A673 (cell line): ENCODE measurements at regions not wholly inside any gene's neighbourhood (a gene's known extent, or its start where the extent isn't known, plus 50 kb on each side); places are given as distances from the start of the nearest gene placed in this dataset.

Source experiments
- BruUV-seq: library from RNA; stranded (reverse); fragments of 400-500 nt; replicated peaks from 2 replicates; lab custom pipeline; 2021; lab: Mats Ljungman, UMichigan
- CTCF ChIA-PET: fragments of 300-600 bp; sonication (Branson Sonifier 250); formaldehyde crosslinking; loops from one replicate; lab custom pipeline; 2022; ENCODE audit warnings: antibody characterized with exemption; lab: Charles Lee
- POLR2A ChIA-PET: fragments of 300-600 bp; sonication (Branson Sonifier 250); formaldehyde crosslinking; loops from one replicate; lab custom pipeline; 2022; ENCODE audit warnings: antibody characterized with exemption; ENCODE audit not compliant: low non-redundant PET; lab: Charles Lee
- DNase-seq: peaks from one replicate; pipeline ENCODE4 v3.0.0-alpha.2; 2015; ENCODE audit warnings: low spot score
- H3K27ac ChIP-seq: fragments of 200-600 bp; sonication (generic); 2 replicates; pipeline ENCODE4 v1.5.1; 2016; ENCODE audit warnings: mixed run types, low read depth, mild to moderate bottlenecking, mixed read lengths, antibody characterized with exemption, low read length; ENCODE audit not compliant: poor library complexity, severe bottlenecking
- H3K27me3 ChIP-seq: fragments of 200-600 bp; sonication (generic); replicated peaks from 2 replicates; pipeline ENCODE4 v1.6.1; 2017; ENCODE audit warnings: mixed run types, low read depth, mild to moderate bottlenecking, mixed read lengths, antibody characterized with exemption, low read length; ENCODE audit not compliant: insufficient read depth, poor library complexity
- H3K36me3 ChIP-seq: fragments of 200-600 bp; sonication (generic); 2 replicates; pipeline ENCODE4 v1.6.1; 2016; ENCODE audit warnings: mixed run types, mild to moderate bottlenecking, mixed read lengths, antibody characterized with exemption, low read length; ENCODE audit not compliant: insufficient read depth, poor library complexity, severe bottlenecking
- H3K4me1 ChIP-seq: fragments of 200-600 bp; sonication (generic); 2 replicates; pipeline ENCODE4 v1.6.1; 2017; ENCODE audit warnings: mixed run types, mild to moderate bottlenecking, mixed read lengths, antibody characterized with exemption, low read length; ENCODE audit not compliant: insufficient read depth, poor library complexity, severe bottlenecking
- H3K4me3 ChIP-seq: fragments of 200-600 bp; sonication (generic); 2 replicates; pipeline ENCODE4 v1.5.1; 2016; ENCODE audit warnings: low read depth, mixed run types, mild to moderate bottlenecking, mixed read lengths, low read length; ENCODE audit not compliant: poor library complexity, severe bottlenecking
- H3K9me3 ChIP-seq: fragments of 200-600 bp; sonication (generic); 2 replicates; pipeline ENCODE4 v1.6.1; 2016; ENCODE audit warnings: mixed run types, low read depth, mild to moderate bottlenecking, mixed read lengths, antibody characterized with exemption, low read length; ENCODE audit not compliant: poor library complexity, severe bottlenecking
- EZH2 ChIP-seq: fragments of 200-600 bp; sonication (generic); IDR thresholded peaks from 2 replicates; pipeline ENCODE4 v1.6.1; 2017; ENCODE audit warnings: borderline replicate concordance, low read depth, mild to moderate bottlenecking, mixed read lengths, antibody characterized with exemption, low read length; ENCODE audit not compliant: poor library complexity, severe bottlenecking
- intact Hi-C: fragments of 100-400 bp; cut with micrococcal nuclease; formaldehyde crosslinking; loops from one replicate; pipeline ENCODE4 v1.10.0; 2022; ENCODE audit not compliant: unreplicated experiment
- TF ChIP-seq, protein P1 (sequence below): fragments of 300-800, 200-600 bp; sonication (generic); conservative IDR thresholded peaks from 2 replicates; pipeline ENCODE4 v1.5.1; 2017; ENCODE audit warnings: low read depth, mild to moderate bottlenecking, antibody characterized with exemption, low read length, moderate library complexity, mixed read lengths

DNA sequence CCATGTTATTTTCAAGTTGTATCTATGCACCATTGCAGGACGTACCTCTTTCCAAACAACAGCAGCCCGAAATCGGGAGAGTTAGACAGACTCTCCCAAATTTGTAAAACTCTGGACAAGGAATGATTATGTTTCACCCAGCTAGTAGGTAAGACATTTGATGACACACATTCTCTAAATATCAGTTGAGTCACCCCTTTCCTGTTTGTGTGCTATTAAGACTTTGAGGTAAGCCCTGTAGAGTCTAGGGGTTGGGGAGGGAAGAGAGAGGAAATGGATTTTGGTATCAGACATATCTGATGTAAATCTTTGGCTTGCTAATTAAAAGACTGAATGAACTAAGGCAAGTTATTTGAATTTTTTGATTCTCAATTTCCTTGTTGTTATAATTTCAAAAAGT is 999.0 kb downstream of the TUSC7 start:
- H3K4me3 ChIP-seq = no peak overlapping the region
- intact Hi-C loops = no loop called here

DNA sequence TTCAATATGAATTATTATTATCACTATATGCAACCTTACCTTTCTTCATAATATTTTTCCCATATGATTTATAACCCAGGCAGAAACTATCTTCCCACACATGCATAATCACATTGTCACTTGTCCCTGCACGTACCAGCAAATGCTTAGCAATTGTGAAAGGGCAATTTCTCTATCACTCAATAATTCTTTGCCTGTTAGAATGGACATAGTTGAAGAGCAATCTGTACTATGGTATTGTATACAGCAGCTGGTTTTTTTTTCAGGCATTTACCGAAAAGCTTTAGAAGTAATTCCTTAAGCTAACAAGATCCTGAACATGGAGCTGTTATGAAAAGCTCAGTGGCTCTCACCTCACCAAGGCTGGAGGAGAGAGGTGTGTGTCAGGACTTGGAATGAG is 999.5 kb downstream of the TUSC7 start:
- intact Hi-C loops = no loop called here

More for the DNA sequence above, 999.0 kb downstream of the TUSC7 start:
- Histone ChIP-seq H3K27ac (no peak overlapping the region), H3K4me1 (no peaks in the 10 kb centered on the region), H3K36me3 (no peaks in the 10 kb centered on the region), H3K27me3 (no peaks in the 10 kb centered on the region), H3K9me3 (no peaks in the 10 kb centered on the region)
- TF ChIP-seq EZH2 = no peak
- TF ChIP-seq, protein P1, sequence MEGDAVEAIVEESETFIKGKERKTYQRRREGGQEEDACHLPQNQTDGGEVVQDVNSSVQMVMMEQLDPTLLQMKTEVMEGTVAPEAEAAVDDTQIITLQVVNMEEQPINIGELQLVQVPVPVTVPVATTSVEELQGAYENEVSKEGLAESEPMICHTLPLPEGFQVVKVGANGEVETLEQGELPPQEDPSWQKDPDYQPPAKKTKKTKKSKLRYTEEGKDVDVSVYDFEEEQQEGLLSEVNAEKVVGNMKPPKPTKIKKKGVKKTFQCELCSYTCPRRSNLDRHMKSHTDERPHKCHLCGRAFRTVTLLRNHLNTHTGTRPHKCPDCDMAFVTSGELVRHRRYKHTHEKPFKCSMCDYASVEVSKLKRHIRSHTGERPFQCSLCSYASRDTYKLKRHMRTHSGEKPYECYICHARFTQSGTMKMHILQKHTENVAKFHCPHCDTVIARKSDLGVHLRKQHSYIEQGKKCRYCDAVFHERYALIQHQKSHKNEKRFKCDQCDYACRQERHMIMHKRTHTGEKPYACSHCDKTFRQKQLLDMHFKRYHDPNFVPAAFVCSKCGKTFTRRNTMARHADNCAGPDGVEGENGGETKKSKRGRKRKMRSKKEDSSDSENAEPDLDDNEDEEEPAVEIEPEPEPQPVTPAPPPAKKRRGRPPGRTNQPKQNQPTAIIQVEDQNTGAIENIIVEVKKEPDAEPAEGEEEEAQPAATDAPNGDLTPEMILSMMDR = no peak
- ChIA-PET POLR2A (no interaction called here), CTCF (interaction anchor here (0.6 kb wide), 1 partner anchor 1263 kb away, joined by 3 read pairs; the partner anchor contains the start of gene LSAMP)
- no TSS peak for BruUV-seq
- DNase-seq = no peak

DNA sequence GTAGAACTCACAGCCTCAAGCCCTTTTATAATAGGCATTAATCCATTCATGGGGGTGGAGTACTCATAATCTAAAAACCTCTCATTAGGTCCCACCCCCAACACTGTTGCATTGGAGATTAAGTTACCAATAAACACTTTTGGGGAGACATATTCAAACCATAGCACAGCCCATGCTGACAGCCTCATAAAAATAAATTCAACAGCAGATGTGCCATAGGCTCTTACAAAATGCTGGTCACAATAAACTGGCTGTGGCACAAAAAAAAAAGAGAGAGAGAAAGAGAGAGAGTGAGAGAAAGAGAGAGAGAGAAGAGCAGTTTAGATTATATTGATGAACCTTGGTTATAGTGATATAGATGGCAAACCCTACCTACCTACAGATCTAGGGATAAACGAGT is 1000.9 kb downstream of the TUSC7 start:
- no peaks in the 10 kb centered on the region for H3K27me3 ChIP-seq
- no peak for TF ChIP-seq EZH2
- no peak overlapping the region for H3K27ac ChIP-seq
- no peak overlapping the region for H3K4me3 ChIP-seq
- no peaks in the 10 kb centered on the region for H3K4me1 ChIP-seq
- ChIA-PET CTCF (no interaction called here), POLR2A (no interaction called here)
- DNase-seq = no peak
- intact Hi-C loops = no loop called here
- H3K9me3 ChIP-seq = no peaks in the 10 kb centered on the region
- BruUV-seq = no TSS peak
- no peaks in the 10 kb centered on the region for H3K36me3 ChIP-seq

More for the DNA sequence above, 999.5 kb downstream of the TUSC7 start:
- no peaks in the 10 kb centered on the region for H3K9me3 ChIP-seq
- no peaks in the 10 kb centered on the region for H3K27me3 ChIP-seq
- H3K4me3 ChIP-seq = no peak overlapping the region
- H3K27ac ChIP-seq = no peak overlapping the region
- no peaks in the 10 kb centered on the region for H3K4me1 ChIP-seq
- CTCF ChIA-PET = no interaction called here
- no peak for DNase-seq
- BruUV-seq = no TSS peak
- POLR2A ChIA-PET = no interaction called here
- TF ChIP-seq, protein P1 = no peak
- TF ChIP-seq EZH2 = no peak
- H3K36me3 ChIP-seq = no peaks in the 10 kb centered on the region

DNA sequence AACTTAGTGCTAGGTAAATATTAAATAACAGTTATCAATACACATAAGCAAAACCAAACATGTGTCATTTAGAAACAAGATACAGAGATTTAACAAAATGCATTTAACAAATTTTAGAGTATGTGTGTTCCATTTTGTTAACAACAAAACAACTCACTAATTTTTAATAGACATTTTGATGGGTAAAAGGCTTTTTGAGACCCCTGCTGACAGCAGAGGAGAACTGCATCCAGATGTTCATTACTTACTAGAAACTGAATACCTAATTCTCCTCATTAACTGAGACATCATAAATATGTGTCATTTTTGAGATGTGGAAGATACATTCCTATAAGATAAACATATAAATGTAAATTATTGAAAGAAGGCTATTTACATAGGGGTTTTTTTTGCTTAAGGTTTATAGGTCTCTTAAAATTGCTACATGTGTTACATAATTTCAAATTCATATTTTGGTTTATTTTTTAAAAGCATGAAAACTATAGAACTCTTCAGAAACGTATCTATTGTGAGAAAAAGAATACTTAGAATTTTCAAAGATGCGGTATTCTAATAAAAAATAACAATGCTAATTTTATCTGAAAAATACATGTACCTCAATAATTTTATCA is 1009.8 kb downstream of the TUSC7 start:
- TF ChIP-seq, protein P1 = peak; percentile 82
- TF ChIP-seq EZH2 = no peak
- H3K4me3 ChIP-seq = no peak overlapping the region
- ChIA-PET POLR2A (no interaction called here), CTCF (no interaction called here)
- peak; percentile 37 for DNase-seq
- no peaks in the 10 kb centered on the region for H3K9me3 ChIP-seq
- no peaks in the 10 kb centered on the region for H3K27me3 ChIP-seq
- intact Hi-C loops = loop anchor here (5.0 kb wide), 1 partner anchor 857 kb away; no protein-coding TSS in a partner anchor
- H3K27ac ChIP-seq = no peak overlapping the region
- H3K4me1 ChIP-seq = no peaks in the 10 kb centered on the region
- no peaks in the 10 kb centered on the region for H3K36me3 ChIP-seq
- no TSS peak for BruUV-seq
